ENCODE measurements at regions not wholly inside any gene's neighbourhood (a gene's known extent, or its start where the extent isn't known, plus 50 kb on each side); places are given as distances from the start of the nearest gene placed in this dataset.

- Histone ChIP-seq H3K9ac (ENCODE audit: low read length) (no peak overlapping the region), H2AFZ (ENCODE audit: low read depth, low read length) (no peak overlapping the region), H4K8ac (ENCODE audit: low read length) (no peak overlapping the region), H3K9me3 (ENCODE audit: control insufficient read depth, low read length) (no peaks in the 10 kb centered on the region), H2BK15ac (ENCODE audit: low read depth, poor library complexity, severe bottlenecking) (no peak overlapping the region), H3K36me3 (ENCODE audit: control insufficient read depth in 1 of 2, insufficient read depth in 2 of 2, low read depth in 1 of 2, low read length in 2 of 2) (no peaks in the 10 kb centered on the region), H3K14ac (ENCODE audit: low read length in 2 of 2) (peak overlapping the region in 1 of 2 experiments; percentile 72), H3K18ac (ENCODE audit: low read depth in 1 of 2, low read length in 2 of 2) (peak overlapping the region in 1 of 2 experiments; percentile 70), H2BK5ac (ENCODE audit: low read depth, low read length, poor library complexity, severe bottlenecking) (peak overlapping the region; percentile 22), H3K27ac (ENCODE audit: low read length, poor library complexity, severe bottlenecking) (no peak overlapping the region), H3K4me2 (ENCODE audit: low read length, poor library complexity, severe bottlenecking) (no peak overlapping the region), H3K4me3 (ENCODE audit: insufficient read depth in 1 of 2, low read depth in 1 of 2, low read length in 2 of 2) (no peak overlapping the region), H4K91ac (ENCODE audit: low read length) (peak overlapping the region; percentile 5), H3K27me3 (ENCODE audit: control insufficient read depth in 1 of 2, insufficient read depth in 1 of 2, low read length in 2 of 2) (no peaks in the 10 kb centered on the region), H3K23ac (ENCODE audit: low read length in 2 of 2) (no peak overlapping the region), H2BK120ac (ENCODE audit: low read depth, low read length) (no peak overlapping the region), H3K4me1 (ENCODE audit: control insufficient read depth, insufficient read depth, low read depth, low read length) (peaks cover 15% of the 10 kb centered on the region), H2BK12ac (ENCODE audit: low read length in 2 of 2) (peak overlapping the region; percentile 4 to 79), H3K4ac (ENCODE audit: low read depth in 1 of 2, low read length in 2 of 2) (peak overlapping the region in 1 of 2 experiments; percentile 21), H2AK5ac (ENCODE audit: low read length, severe bottlenecking) (peak overlapping the region; percentile 17), H3K79me1 (replicated peaks; ENCODE audit: low read length, poor library complexity, severe bottlenecking) (no peaks in the 10 kb centered on the region)
- no peak for DNase-seq
- 96% methylated on average over 8 of the region's 8 CpGs for WGBS
These were observed 267.3 kb downstream of the ANAPC1 start for GRCh38 chr2:111616651-111617218.

- Histone ChIP-seq H3K36me3 (ENCODE audit: control insufficient read depth in 1 of 2, insufficient read depth in 2 of 2, low read depth in 1 of 2, low read length in 2 of 2) (no peaks in the 10 kb centered on the region), H4K8ac (ENCODE audit: low read length) (peak overlapping the region; percentile 0), H3K4me1 (ENCODE audit: control insufficient read depth, insufficient read depth, low read depth, low read length) (peaks cover 15% of the 10 kb centered on the region), H2BK120ac (ENCODE audit: low read depth, low read length) (peak overlapping the region; percentile 13), H2BK5ac (ENCODE audit: low read depth, low read length, poor library complexity, severe bottlenecking) (no peak overlapping the region), H3K4me3 (ENCODE audit: insufficient read depth in 1 of 2, low read depth in 1 of 2, low read length in 2 of 2) (no peak overlapping the region), H2AK5ac (ENCODE audit: low read length, severe bottlenecking) (peak overlapping the region; percentile 6), H3K9ac (ENCODE audit: low read length) (peak overlapping the region; percentile 45), H3K4ac (ENCODE audit: low read depth in 1 of 2, low read length in 2 of 2) (no peak overlapping the region), H3K23ac (ENCODE audit: low read length in 2 of 2) (no peak overlapping the region), H3K27ac (ENCODE audit: low read length, poor library complexity, severe bottlenecking) (peak overlapping the region; percentile 6), H3K4me2 (ENCODE audit: low read length, poor library complexity, severe bottlenecking) (no peak overlapping the region), H3K14ac (ENCODE audit: low read length in 2 of 2) (peak overlapping the region in 1 of 2 experiments; percentile 3), H2AFZ (ENCODE audit: low read depth, low read length) (no peak overlapping the region), H2BK15ac (ENCODE audit: low read depth, poor library complexity, severe bottlenecking) (no peak overlapping the region), H4K91ac (ENCODE audit: low read length) (no peak overlapping the region), H3K18ac (ENCODE audit: low read depth in 1 of 2, low read length in 2 of 2) (peak overlapping the region; percentile 17 to 52), H3K79me1 (replicated peaks; ENCODE audit: low read length, poor library complexity, severe bottlenecking) (no peaks in the 10 kb centered on the region), H3K9me3 (ENCODE audit: control insufficient read depth, low read length) (no peaks in the 10 kb centered on the region), H2BK12ac (ENCODE audit: low read length in 2 of 2) (peak overlapping the region; percentile 23 to 59), H3K27me3 (ENCODE audit: control insufficient read depth in 1 of 2, insufficient read depth in 1 of 2, low read length in 2 of 2) (no peaks in the 10 kb centered on the region)
- 73% methylated on average over 8 of the region's 9 CpGs for WGBS
- DNase-seq: peak; percentile 28
These were observed 266.4 kb downstream of the ANAPC1 start for GRCh38 chr2:111617299-111618225.

GRCh38 chr2:111618226-111618977 is 265.6 kb downstream of the ANAPC1 start:
- peak overlapping the region; percentile 45 for H3K9ac ChIP-seq (ENCODE audit: low read length)
- H2BK120ac ChIP-seq (ENCODE audit: low read depth, low read length): peak overlapping the region; percentile 42
- H2BK12ac ChIP-seq (ENCODE audit: low read length in 2 of 2): peak overlapping the region; percentile 59 to 87
- H2AK5ac ChIP-seq (ENCODE audit: low read length, severe bottlenecking): peak overlapping the region; percentile 6
- H3K4me3 ChIP-seq (ENCODE audit: insufficient read depth in 1 of 2, low read depth in 1 of 2, low read length in 2 of 2): no peak overlapping the region
- no peak for DNase-seq
- H4K91ac ChIP-seq (ENCODE audit: low read length): no peak overlapping the region
- H3K9me3 ChIP-seq (ENCODE audit: control insufficient read depth, low read length): no peaks in the 10 kb centered on the region
- peak overlapping the region in 1 of 2 experiments; percentile 18 for H3K14ac ChIP-seq (ENCODE audit: low read length in 2 of 2)
- no peak overlapping the region for H2AFZ ChIP-seq (ENCODE audit: low read depth, low read length)
- H3K4ac ChIP-seq (ENCODE audit: low read depth in 1 of 2, low read length in 2 of 2): peak overlapping the region in 1 of 2 experiments; percentile 42
- 90% methylated on average over 14 of the region's 16 CpGs for WGBS
- H3K4me2 ChIP-seq (ENCODE audit: low read length, poor library complexity, severe bottlenecking): no peak overlapping the region
- H2BK15ac ChIP-seq (ENCODE audit: low read depth, poor library complexity, severe bottlenecking): peak overlapping the region; percentile 44
- peak overlapping the region; percentile 17 to 18 for H3K18ac ChIP-seq (ENCODE audit: low read depth in 1 of 2, low read length in 2 of 2)
- no peak overlapping the region for H3K27ac ChIP-seq (ENCODE audit: low read length, poor library complexity, severe bottlenecking)
- no peak overlapping the region for H2BK5ac ChIP-seq (ENCODE audit: low read depth, low read length, poor library complexity, severe bottlenecking)
- H3K23ac ChIP-seq (ENCODE audit: low read length in 2 of 2): no peak overlapping the region
- no peaks in the 10 kb centered on the region for H3K36me3 ChIP-seq (ENCODE audit: control insufficient read depth in 1 of 2, insufficient read depth in 2 of 2, low read depth in 1 of 2, low read length in 2 of 2)
- H4K8ac ChIP-seq (ENCODE audit: low read length): no peak overlapping the region
- no peaks in the 10 kb centered on the region for H3K27me3 ChIP-seq (ENCODE audit: control insufficient read depth in 1 of 2, insufficient read depth in 1 of 2, low read length in 2 of 2)
- H3K4me1 ChIP-seq (ENCODE audit: control insufficient read depth, insufficient read depth, low read depth, low read length): peaks cover 15% of the 10 kb centered on the region
- H3K79me1 ChIP-seq (replicated peaks; ENCODE audit: low read length, poor library complexity, severe bottlenecking): no peaks in the 10 kb centered on the region

All from mesenchymal stem cell (in vitro differentiated cells and primary cell).